Epithelial cell of proximal tubule (primary cell): ENCODE measurements at regions not wholly inside any gene's neighbourhood (a gene's known extent, or its start where the extent isn't known, plus 50 kb on each side); places are given as distances from the start of the nearest gene placed in this dataset.

Source experiments
- DNase-seq: peaks from one replicate; pipeline ENCODE4 v3.0.0-alpha.2; 2011; ENCODE audit warnings: low read depth
- H3K4me3 ChIP-seq: 2 replicates; pipeline ENCODE4 v1.5.1; 2011; ENCODE audit warnings: low read depth, mild to moderate bottlenecking, low read length
- CTCF ChIP-seq: conservative IDR thresholded peaks from 2 replicates; pipeline ENCODE4 v1.5.1; 2012; ENCODE audit warnings: low read depth, mild to moderate bottlenecking, low read length

DNA sequence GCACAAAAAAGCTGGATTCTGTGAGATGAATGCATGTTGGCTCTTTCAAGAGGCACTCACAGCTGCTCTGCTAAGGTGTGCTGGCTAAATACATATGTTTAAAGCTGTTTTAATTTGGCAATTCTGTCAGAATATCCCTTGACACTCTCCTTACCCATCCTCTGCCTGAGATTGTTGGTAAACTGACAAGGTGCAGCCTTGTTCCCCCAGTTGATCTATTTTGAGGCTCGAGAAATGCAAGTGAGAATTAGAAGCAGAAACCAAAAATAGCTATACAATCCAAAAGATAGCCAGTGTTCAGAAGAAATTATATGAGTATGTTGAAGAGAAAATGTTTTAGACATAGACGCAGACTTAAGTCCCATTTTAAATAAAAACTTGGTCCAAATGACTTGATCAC lies 971.7 kb upstream of the GYPC start:
- DNase-seq: no peak
- TF ChIP-seq CTCF: no peak
- H3K4me3 ChIP-seq: no peak overlapping the region

- TF ChIP-seq CTCF: no peak
- no peak overlapping the region for H3K4me3 ChIP-seq
- no peak for DNase-seq
Observed at GRCh38 chr2:125684932-125685331, 971.0 kb upstream of the GYPC start.

DNA sequence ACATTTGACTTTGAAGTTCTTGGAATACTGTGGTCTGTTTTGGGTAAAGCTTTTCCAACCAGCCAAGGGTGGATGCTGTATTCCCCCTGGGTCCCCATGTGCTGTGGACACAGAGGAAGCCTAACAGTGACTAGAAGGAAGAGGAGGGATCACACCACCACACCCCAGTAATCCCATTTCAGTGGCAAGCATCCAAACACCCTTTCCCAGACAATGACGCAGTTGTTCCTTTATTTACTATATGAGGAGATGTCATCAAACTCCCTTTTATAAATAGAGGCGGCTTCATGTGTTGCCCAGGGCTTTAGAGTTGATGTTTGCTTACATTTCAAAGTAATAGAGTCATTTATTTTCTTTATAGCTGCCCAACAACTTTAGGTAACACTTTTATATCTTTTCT lies 959.4 kb upstream of the GYPC start:
- TF ChIP-seq CTCF: no peak

DNA sequence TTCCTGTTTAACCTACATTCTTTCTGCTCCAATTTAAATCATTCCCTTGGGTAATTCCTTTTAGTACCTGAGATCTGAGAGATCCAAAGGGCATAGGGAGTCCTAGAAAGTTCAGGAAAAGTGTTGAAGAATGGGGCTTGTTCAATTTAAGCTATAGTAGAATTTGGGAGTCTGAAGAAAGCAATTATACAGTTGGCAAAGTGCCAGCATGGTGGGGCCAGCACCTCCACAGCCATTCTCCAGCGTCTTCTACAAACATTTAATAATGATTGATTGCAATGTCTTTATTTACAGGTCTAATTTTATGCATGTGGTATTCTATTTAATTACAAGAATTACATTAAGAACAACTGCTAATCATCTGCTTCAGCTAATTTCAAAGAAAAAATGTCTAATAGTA lies 957.7 kb upstream of the GYPC start:
- TF ChIP-seq CTCF: no peak
- DNase-seq: no peak
- no peak overlapping the region for H3K4me3 ChIP-seq

More for the DNA sequence above, 959.4 kb upstream of the GYPC start:
- no peak overlapping the region for H3K4me3 ChIP-seq
- DNase-seq: no peak

- TF ChIP-seq CTCF: no peak
- DNase-seq: no peak
- H3K4me3 ChIP-seq: no peak overlapping the region
Observed at GRCh38 chr2:125701070-125701469, 954.9 kb upstream of the GYPC start.

DNA sequence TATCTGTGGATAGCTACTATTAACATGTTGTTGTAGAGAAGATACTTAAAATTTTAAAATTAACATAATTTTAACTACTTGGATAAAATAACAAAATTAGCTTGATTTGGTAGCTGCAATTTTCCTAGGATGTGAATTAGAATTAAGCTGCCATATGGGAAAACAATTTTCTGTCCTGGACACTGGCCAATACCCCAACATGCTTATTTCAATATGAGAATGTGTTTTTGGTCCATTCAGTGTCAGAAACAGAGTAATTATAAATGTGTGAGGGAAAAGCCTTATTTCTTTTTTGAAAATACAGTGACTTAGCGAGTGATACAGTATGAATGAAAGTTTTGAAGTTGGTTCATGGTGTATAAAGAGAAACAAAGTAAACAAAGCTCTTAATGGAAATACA lies 948.3 kb upstream of the GYPC start:
- DNase-seq: no peak
- TF ChIP-seq CTCF: no peak

GRCh38 chr2:125710561-125710960 lies 945.4 kb upstream of the GYPC start:
- no peak overlapping the region for H3K4me3 ChIP-seq
- DNase-seq: no peak
- no peak for TF ChIP-seq CTCF

More for the DNA sequence above, 948.3 kb upstream of the GYPC start:
- no peak overlapping the region for H3K4me3 ChIP-seq
